SH-SY5Y (cell line): ENCODE measurements at regions not wholly inside any gene's neighbourhood (a gene's known extent, or its start where the extent isn't known, plus 50 kb on each side); places are given as distances from the start of the nearest gene placed in this dataset.

Experiments used
- GATA2 ChIP-seq: IDR thresholded peaks from 2 replicates; pipeline ENCODE4 v1.6.1; 2011; ENCODE audit warnings: mild to moderate bottlenecking, low read depth, low read length
- GATA3 ChIP-seq: IDR thresholded peaks from 2 replicates; pipeline ENCODE4 v1.6.1; 2011; ENCODE audit warnings: low read depth, mild to moderate bottlenecking, low read length, moderate library complexity

GRCh38 chr9:107715740-107716139 lies 226.2 kb upstream of the KLF4 start:
- TF ChIP-seq GATA2: no peak
- no peak for TF ChIP-seq GATA3
